Keratinocyte (primary cell): ENCODE measurements at regions not wholly inside any gene's neighbourhood (a gene's known extent, or its start where the extent isn't known, plus 50 kb on each side); places are given as distances from the start of the nearest gene placed in this dataset.

Experiments
- EZH2 ChIP-seq: IDR thresholded peaks from one replicate; pipeline ENCODE4 v1.6.1; 2012; ENCODE audit warnings: inconsistent platforms, mild to moderate bottlenecking, low read length, moderate library complexity
- TF ChIP-seq, protein P1 (sequence below), 3 experiments: IDR thresholded peaks in 1 of 3; conservative IDR thresholded peaks in 1 of 3; optimal IDR thresholded peaks in 1 of 3; 2 replicates in 2 of 3; 3 replicates in 1 of 3; pipeline versions ENCODE3 to v1.5.1; 2011; ENCODE audit warnings: low read length in 3 of 3, mild to moderate bottlenecking in 3 of 3, moderate library complexity in 2 of 3, control low read depth in 1 of 3, inconsistent platforms in 1 of 3; ENCODE audit not compliant: insufficient read depth in 2 of 3; ENCODE audit errors: extremely low read depth in 1 of 3

- TF ChIP-seq, protein P1, sequence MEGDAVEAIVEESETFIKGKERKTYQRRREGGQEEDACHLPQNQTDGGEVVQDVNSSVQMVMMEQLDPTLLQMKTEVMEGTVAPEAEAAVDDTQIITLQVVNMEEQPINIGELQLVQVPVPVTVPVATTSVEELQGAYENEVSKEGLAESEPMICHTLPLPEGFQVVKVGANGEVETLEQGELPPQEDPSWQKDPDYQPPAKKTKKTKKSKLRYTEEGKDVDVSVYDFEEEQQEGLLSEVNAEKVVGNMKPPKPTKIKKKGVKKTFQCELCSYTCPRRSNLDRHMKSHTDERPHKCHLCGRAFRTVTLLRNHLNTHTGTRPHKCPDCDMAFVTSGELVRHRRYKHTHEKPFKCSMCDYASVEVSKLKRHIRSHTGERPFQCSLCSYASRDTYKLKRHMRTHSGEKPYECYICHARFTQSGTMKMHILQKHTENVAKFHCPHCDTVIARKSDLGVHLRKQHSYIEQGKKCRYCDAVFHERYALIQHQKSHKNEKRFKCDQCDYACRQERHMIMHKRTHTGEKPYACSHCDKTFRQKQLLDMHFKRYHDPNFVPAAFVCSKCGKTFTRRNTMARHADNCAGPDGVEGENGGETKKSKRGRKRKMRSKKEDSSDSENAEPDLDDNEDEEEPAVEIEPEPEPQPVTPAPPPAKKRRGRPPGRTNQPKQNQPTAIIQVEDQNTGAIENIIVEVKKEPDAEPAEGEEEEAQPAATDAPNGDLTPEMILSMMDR (optimal IDR thresholded peaks at IDR 0.05 in 1 of 3, IDR thresholded peaks at IDR 0.05 in 1 of 3, conservative IDR thresholded peaks at IDR 0.05 in 1 of 3; ENCODE audit: extremely low read depth in 1 of 3, insufficient read depth in 2 of 3, low read length in 3 of 3): no peak
- TF ChIP-seq EZH2: no peak
These were observed 735.6 kb upstream of the MARCKS start for GRCh38 chr6:113121571-113121970.
